Dedifferentiated amniotic fluid mesenchymal stem cell (primary cell): ENCODE measurements at regions not wholly inside any gene's neighbourhood (a gene's known extent, or its start where the extent isn't known, plus 50 kb on each side); places are given as distances from the start of the nearest gene placed in this dataset.

Experiments used
- DNase-seq: peaks from one replicate; pipeline ENCODE4 v3.0.0-alpha.2; 2016; ENCODE audit errors: extremely low spot score

DNA sequence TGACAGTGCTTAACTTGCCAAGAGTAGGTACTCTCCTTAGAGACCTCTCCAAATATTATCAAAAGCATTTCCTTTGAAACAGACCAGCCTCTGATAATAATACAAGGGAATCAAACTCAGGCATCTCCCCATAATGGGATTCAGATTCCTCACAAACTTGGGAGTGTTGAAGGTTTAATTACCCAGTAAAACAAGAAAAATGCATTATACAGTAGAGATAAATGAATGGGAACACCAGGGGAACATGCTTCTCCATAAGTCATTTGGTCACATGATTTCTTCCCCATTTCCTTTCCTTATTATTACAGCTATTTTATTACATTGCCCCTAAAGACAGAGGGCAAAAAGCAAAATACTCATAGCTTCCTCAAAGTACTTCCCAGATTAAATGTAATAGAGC is 325.0 kb upstream of the CDIN1 start:
- DNase-seq: no peak

DNA sequence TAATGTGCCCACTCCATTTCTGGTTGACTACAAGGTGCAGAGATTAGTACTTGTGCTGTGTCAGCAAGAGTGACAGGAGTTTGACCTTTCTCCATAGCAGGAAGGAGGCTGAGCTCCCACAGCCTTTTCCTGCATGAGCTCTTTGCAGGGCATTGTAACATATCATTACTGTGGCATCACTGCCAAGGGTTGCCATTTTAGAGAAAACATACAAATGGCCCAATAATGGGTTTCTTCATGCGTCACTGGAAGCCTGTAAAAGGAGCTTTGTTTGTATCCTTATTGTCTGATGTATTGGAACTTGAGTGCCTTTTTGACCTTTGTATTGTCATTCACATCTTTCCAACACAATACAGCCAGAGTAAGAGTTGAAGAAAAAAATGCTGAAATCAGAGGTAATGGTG is 323.0 kb upstream of the CDIN1 start:
- no peak for DNase-seq

DNA sequence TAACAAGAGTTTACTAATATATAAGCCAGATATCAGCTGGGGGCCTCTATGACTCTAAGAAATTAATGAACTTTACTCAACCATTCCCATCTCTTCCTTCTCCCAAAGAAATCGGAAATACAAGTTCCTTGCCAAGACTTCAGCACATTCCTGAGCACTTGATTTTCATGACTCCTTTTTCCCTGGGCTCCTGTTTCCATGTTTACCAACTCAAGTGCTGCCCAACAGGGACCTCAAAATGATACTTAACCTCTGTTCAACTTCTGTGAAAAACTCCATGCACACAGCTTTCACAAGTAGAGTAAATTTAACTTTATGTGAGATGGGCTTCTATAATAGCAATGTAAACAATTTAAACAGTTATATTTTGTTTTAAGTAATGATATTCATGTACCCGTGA is 315.8 kb upstream of the CDIN1 start:
- no peak for DNase-seq

DNA sequence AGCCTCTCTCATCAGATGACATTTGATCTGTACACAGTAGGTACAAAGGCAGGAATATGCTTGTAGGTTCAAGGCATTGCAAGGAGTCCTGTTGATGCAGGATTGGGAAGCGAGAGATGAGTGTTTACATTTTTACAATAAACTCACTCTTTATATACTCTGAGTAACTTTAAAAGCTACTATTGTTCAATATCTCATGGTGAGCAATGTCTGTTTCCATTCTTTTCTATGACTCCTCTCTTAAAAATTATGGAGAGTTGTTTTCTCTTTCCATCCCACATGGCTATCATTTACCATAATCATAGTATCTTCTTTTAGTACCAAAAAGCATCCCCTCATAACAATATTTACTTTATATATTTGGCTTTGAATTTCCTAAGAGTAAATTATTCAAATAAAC is 314.0 kb upstream of the CDIN1 start:
- no peak for DNase-seq

DNA sequence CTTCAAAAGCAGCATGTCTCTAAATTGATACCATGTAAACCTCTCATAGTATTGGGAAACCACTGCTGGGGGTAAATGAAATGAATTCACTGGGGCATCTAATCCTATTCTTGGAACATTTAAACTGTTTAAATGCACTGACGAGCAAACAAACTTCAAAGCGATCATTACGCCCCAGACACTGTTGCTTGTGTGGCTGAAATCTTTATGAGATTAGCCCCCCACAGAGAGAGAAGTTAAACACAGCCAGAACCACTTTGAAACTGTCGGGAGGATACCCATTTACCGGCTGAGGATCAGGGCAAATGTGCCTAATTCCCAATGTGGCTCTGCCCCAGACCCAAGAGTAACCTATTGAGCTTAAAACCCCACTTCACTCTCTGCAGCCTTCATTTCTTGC is 308.4 kb upstream of the CDIN1 start:
- DNase-seq: no peak

DNA sequence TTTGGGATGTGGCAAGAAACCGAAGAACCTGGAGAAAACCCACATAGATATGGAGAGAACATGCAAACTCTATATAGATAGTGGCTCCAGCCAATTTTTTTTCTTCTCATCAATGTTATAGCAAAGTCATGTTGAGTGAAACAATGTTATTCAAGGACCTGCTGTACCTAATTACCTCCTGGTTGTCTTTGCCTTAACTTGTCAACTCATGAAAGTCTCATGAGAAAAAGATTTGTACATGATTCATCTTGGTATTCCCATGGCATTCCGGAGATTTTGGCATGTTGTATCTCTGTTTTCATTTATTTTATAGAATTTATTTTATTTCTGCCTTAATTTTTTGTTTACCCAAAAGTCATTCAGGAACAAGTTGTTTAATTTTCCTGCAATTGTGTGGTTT is 303.8 kb upstream of the CDIN1 start:
- no peak for DNase-seq

DNA sequence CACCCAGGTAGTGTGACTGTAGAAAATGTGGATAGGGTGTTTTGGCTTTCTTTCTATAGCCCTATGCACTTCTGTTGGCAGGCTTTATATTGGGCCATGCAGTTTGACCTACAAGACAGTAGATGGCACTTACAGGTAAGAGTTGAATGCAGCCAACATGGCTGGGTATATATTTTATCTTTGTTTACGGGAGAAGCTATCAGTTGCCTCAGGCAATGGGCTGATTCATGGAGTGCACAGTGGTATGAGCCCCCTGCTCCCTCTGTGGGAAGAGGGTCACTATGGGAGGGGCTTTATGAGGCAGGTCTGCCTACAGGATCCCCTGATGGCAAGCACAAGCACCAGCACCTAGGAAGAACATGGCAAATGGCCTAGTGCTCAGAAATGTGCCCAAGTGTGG is 301.2 kb upstream of the CDIN1 start:
- DNase-seq: no peak

DNA sequence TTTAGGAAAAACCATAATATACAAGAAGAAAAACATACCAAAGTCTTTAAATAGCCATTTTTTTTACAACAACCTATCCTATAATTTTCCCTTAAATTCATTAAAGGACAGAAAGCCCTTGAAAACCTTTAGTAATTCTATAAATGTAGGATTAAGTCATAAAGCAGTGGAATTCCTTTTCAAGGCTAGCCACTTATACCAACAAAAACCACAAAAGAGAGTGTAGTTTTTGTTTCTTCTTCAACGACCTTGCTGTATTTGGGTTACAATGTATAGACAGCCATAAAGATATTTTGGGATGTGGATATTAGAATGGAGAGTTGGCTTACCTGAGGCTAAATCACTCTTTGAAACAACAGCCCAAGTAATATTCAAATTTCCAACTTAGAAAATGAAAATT is 296.6 kb upstream of the CDIN1 start:
- DNase-seq: no peak

DNA sequence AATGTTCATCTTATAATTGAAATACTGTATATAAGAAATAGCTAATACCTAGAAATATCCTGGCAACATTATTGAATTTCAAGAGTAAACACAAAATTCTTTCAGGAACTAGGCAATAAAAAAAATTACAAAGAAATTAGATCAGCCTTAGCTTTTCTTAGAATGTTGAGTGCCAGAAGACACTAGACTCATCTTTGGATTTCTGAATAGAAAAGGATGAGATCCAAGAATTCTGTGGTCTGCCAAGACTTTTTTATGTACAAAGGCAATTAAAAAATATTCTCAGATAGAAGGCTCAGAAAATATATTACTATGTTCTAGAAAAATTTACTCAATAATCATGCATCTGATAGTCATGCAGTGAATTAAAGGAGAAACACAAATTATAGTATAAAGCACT is 294.5 kb upstream of the CDIN1 start:
- no peak for DNase-seq

DNA sequence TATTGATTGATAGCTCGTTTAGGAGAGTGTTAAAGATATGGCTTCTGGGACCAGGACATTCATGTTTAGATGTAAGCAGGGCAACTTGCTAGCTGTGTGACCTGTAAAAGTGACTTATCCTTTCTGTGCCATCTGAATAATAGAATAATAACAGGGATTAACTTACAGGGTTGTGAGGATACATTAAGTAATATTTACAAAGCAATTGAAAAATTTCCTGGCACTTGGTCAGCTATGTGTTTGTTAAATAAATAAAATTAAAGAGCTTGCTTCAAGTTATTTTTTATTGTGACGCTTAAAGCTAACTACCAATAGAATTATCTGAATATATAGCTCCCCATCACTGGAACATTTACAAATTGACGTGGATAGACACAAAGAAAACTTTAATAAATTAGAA is 287.9 kb upstream of the CDIN1 start:
- no peak for DNase-seq

DNA sequence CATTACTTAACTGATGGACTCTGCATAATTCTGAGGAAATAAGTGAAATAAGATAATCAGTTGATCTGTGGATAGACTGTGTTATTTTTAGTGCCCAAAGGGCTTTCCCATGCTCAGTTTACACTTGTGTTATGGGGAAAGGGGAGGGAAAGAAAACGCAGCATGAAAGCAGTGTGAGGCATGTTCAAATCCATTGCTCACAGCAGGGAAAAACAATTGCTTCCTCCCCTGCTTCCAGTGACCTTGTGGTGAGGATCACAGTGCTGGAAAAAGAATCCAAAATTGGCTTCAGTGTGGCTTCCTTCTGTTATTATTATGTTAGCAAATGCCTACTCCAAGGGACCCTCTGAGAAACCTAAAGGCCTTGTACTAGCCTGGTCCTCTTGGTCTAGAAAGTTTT is 285.1 kb upstream of the CDIN1 start:
- no peak for DNase-seq

DNA sequence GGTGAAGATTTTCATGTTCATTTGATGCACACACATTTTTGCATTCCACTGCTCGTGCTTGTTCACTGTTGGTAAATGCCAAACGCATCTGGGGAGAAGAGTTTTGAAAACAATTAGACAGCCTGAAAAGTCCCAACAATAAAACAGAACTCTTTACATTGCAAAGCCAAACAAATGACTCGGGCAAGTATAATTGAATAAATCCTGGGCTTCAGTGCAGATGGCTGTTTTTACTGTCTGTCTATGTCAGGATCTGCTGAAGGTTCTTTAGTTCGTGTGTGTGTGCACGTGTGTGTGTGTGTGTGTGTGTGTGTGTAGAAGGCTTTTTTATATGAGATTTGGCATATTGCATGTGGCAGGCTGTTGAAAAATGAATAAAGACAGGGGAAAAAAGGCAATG is 277.5 kb upstream of the CDIN1 start:
- DNase-seq: no peak

DNA sequence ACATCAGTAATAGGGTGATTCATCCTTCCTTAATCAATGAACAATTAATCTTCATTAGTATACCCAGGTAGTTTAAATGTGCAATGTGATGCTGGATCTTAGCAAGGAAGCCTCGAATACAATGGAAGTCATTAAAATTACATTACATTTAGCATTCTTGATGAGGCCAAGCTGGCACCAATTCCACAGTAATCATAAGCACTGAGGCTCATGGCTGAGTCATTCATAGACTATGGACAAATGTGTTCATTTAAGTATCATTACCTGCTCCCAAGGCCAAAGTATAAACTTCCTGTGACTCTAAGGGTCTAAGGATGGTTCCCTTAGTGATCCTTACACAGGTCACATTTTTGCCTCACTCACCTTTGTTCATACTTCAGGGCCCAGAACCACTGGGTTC is 266.4 kb upstream of the CDIN1 start:
- DNase-seq: no peak

DNA sequence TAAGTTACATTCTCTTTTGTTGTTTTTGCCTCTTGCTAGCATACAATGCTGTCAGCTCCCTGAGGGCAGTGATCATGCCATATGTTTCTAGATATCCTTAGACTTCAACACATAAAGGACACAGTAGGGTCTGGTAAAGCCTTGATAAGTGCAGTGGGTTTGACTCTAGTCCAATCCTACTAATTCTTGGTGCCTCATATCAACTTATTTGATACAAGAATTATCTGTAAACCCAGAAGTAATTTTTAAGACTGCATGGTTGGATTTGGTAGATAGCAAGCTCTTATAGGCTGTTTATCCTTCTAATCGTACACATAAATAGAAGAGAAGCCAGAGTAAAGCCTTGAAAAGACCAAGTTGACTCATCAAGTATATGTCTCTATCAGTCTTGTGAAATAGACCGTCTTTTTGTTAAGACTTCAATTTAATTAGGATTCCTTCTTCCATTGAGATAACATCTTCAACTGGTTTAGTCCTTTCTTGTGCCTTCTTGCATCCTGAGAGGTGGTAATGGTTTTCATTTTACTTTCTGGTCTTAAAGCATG is 265.6 kb upstream of the CDIN1 start:
- no peak for DNase-seq

DNA sequence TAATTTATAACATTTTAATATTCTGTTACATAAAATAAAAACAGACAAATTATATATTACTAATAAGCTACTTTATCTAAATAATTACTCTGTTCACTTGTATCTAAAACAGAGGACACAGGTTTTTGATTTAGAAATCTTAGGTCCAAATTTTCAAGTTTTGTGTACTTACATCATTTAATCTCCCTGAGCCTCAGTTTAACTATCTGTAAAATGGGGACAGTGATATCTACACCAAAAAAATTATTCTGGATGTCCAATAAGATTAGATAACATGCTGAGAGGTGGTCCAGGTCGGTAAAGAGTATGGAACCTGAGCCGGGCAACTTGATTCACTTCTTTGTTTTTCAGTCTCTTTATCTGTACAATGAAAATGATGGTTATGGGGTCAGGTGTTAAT is 263.8 kb upstream of the CDIN1 start:
- DNase-seq: no peak

DNA sequence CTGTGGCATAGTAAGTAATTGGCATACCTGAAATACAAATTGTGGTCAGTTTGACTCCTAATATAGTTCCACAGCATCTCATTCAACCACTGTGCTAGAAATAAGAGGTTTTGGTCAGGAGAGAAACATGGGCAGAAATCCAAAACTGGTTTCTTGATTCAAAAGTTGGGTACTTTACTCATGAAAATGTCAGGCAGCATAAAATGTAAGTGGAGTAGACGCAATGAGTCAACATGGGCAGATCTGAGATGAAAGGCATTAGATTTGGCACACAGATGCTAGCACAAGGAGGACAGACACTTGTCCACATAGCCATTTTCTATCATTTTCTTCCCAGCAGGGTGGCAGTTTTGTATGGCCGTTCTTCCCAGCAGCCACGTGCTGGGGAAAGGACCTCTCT is 255.8 kb upstream of the CDIN1 start:
- DNase-seq: no peak

DNA sequence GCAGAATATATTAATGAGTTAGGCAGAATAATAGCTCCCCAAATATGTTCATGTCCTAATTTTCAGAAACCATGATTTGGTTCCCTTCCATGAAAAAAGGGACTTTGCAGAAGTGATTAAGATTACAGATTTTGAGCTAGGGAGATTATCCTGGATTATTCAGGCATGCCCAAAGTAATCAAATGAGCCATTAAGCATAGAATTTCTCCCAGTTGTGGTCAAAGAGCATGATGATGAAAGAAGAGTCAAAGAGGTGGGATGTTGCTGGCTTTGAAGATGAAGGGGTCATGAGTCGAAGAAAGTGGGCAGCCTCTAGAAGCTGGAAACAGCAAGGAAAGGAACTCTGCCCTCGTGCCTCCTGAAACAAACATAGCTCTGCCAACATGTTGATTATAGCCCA is 254.2 kb upstream of the CDIN1 start:
- no peak for DNase-seq

DNA sequence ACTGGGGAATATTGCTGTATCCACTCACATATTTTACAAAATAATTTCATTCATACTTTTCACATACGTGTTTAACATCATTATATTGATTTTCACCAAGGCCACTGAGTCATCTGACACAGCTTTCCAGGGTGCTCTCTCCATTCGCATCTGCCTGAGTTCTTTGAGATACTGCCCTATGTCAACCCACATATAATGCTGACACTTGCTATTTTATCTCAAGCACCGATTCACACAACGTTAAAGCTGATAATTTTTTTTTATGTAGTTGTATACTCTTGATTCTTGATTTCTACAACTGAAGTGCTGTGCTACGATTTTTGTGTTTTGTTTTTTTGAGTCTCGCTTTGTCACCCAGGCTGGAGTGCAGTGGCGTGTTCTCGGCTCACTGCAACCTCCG is 249.8 kb upstream of the CDIN1 start:
- no peak for DNase-seq

DNA sequence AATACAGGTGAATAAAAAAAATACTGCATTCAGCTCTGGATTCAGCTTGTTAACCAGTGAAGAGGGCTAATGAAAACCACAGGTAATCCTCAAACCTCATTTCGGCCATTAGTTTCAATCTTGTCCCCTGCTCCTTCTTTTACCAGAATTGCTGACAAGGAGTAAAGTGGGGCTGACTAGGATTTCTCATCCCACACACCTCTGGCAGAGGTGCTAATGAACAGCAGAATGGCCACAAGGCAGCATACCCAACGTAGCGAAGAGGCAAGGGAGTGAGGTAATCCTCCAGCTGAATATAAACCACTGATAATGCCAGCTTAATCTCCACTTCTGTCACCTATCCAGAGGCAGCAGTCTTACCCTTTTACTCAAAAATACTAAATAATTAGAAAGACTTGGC is 248.8 kb upstream of the CDIN1 start:
- DNase-seq: no peak

DNA sequence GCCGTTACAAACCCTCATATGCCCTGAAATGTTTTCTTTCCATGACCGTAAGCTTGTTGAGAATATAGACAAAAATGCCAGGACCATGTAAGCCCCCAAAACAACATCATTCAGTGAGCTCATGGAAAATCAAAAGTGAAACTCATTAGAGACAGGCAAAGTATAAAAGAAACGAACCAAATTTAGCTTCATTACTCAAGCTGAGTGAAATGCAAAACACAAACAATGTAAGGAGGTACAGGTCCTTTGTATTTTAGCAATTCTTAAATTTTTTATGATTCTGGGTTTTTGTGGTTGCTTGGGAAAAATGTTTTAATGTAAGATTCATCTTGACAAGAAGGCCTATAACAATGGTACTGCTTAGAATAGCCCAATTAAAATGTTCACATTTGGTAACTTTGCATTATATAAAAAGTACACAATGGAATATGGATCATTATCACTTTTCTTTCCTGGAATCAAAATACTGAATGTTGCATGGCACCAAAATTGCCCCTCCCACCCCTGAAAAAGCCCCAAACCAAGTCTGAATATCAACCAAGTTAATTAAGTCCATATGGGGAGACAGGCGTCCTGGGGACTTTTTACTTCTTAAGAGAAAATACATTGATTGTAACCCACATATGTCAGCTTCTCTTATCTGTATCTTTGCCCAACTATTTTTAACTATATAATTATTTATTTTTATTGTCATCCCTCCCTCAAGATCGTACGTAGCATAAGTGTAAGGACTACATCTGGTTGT is 247.7 kb upstream of the CDIN1 start:
- DNase-seq: no peak

DNA sequence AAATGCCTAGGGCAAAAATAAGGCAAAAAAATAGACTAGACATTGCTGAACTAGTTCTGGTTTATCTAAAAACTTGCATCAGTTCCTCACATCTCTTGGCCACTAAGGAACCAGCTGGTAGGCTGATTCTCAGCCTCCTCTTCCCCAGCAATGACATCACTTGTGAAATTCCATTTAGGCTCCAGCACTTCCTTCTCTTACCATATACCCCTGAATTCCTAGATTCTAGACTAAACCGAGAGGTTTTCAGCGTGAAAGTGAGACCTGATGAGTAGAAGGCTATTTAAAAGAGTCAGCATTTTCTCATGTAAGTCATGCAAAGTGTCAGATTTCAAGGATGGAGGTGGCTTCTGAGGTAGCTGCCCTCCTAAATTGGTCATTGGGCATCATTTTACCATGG is 247.1 kb upstream of the CDIN1 start:
- peak; percentile 17 for DNase-seq

DNA sequence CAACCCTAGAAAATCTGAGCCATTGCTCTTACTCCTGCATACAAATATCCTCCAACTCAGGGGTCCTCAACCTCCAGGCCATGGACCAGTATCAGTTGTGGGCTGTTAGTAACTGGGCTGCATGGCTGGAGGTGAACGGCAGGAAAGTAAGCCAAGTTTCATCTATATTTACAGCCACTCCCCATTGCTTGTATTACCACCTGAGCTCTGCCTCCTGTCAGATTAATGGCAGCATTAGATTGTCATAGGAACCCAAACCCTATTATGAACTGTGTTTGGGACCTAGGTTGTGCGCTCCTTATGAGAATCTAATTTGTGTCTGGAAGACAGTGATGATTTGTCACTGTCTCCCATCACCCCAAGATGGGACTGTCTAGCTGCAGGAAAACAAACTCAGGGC is 246.5 kb upstream of the CDIN1 start:
- no peak for DNase-seq

DNA sequence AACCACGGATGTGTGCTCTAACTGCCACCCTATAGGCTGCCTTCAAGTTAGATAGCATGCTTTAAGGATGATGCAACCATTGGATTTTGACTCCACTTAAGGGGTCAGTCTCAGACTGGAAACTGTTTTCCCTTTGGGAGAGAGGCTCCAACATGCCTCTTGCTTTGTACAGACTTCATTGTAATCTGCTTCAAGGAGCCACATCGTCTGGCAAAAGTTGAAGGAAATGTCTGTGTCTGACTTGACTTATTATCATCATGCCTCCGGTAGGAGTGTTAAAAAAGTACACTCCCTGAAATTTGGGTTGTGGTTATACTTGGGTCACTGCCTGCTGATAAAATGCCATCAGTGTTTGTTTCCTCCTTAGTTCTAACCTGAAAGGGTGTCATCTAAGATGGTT is 245.4 kb upstream of the CDIN1 start:
- peak; percentile 38 for DNase-seq

DNA sequence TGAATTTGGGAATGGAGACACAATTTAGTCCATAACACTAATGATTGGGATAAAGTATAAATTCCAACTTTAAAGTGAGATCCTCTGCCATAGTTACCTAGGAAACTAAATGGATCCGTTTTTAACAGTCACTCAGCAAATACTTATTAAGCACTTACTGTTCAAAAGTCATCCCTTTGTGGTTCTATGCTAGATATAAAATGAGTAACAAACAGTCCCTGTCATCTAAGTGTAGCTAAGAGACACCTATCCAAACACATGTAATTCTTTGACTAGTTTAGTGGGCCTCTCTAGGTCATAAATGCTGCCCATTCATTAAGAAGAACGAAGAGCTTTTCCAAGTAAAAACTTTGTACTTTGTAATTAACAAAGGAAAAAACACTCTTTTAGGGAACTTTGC is 244.2 kb upstream of the CDIN1 start:
- DNase-seq: no peak
